ENCODE measurements at regions not wholly inside any gene's neighbourhood (a gene's known extent, or its start where the extent isn't known, plus 50 kb on each side); places are given as distances from the start of the nearest gene placed in this dataset.
"Not testable (repeated sequence)": the region's sequence is repeated elsewhere in the genome, so short reads cannot be mapped to it uniquely, and the experiment has no call there.

DNA sequence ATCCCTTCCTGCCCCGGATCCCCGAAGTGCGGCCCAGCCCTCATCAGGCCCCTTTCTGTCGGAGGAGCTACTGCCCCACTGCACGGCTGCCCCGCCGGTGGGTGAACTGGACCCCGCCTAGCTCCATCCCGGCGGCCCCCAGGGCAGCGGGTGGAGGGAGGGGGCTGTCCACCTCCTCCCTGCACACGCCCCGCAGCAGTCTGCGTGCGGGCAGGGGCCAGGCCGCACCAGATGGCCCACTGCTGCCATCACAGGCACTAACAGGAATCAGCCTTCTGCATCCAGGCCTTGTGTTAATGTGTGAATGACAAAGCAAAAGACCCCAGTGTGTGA lies 54.9 kb upstream of the UNC93A start:
- no peak overlapping the region for H3K4me3 ChIP-seq (ENCODE audit: low read depth, low read length)
- no peak for DNase-seq (ENCODE audit: low read depth)
- TF ChIP-seq MYC (IDR thresholded peaks at IDR 0.05; ENCODE audit: low read depth, low read length) (no peak), POLR2A (IDR thresholded peaks at IDR 0.05; ENCODE audit: extremely low read depth, insufficient read length) (no peak)
- TF ChIP-seq, protein P1, sequence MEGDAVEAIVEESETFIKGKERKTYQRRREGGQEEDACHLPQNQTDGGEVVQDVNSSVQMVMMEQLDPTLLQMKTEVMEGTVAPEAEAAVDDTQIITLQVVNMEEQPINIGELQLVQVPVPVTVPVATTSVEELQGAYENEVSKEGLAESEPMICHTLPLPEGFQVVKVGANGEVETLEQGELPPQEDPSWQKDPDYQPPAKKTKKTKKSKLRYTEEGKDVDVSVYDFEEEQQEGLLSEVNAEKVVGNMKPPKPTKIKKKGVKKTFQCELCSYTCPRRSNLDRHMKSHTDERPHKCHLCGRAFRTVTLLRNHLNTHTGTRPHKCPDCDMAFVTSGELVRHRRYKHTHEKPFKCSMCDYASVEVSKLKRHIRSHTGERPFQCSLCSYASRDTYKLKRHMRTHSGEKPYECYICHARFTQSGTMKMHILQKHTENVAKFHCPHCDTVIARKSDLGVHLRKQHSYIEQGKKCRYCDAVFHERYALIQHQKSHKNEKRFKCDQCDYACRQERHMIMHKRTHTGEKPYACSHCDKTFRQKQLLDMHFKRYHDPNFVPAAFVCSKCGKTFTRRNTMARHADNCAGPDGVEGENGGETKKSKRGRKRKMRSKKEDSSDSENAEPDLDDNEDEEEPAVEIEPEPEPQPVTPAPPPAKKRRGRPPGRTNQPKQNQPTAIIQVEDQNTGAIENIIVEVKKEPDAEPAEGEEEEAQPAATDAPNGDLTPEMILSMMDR (IDR thresholded peaks at IDR 0.05; ENCODE audit: low read depth, low read length): no peak
- TF ChIP-seq, protein P2, sequence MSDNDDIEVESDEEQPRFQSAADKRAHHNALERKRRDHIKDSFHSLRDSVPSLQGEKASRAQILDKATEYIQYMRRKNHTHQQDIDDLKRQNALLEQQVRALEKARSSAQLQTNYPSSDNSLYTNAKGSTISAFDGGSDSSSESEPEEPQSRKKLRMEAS (IDR thresholded peaks at IDR 0.05; ENCODE audit: low read depth, low read length): no peak

DNA sequence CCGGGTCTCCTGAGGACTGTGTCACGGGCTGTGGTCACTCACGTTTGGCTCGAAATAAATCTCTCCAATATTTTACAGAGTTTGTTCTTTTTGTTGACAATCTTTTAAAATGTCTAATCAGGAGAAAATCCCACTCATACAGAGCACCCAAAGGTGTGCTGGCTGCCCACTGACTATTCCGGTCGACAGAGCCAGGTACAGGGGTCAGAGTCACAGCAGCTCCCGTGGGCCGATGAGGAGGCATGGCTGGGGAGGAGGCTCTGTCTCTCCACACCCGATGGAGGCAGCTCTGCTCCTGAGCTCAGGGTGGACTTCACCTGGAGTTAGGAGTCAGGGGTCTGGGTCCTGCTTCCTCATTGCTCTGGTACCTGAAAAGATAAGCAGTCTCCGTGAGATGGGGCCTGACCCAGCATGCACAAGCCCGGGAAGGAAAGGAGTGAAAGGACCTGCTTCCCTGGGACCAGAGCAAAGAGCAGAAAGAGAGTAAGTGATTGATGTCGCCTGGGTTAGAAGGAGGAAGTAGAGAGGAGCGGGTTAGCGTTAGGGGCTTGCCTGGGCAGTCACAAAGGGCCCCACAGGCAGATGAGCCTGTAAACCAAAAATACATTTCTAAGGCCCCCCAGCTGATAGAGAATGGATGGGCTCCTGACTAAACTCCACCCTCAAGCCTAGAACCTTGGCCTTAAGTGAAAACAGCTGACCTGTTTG lies 53.5 kb upstream of the UNC93A start:
- H3K4me3 ChIP-seq (ENCODE audit: low read depth, low read length): no peak overlapping the region
- no peak for DNase-seq (ENCODE audit: low read depth)
- TF ChIP-seq, protein P2 (IDR thresholded peaks at IDR 0.05; ENCODE audit: low read depth, low read length): no peak
- TF ChIP-seq MYC (IDR thresholded peaks at IDR 0.05; ENCODE audit: low read depth, low read length) (no peak), POLR2A (IDR thresholded peaks at IDR 0.05; ENCODE audit: extremely low read depth, insufficient read length) (no peak)
- TF ChIP-seq, protein P1 (IDR thresholded peaks at IDR 0.05; ENCODE audit: low read depth, low read length): no peak

DNA sequence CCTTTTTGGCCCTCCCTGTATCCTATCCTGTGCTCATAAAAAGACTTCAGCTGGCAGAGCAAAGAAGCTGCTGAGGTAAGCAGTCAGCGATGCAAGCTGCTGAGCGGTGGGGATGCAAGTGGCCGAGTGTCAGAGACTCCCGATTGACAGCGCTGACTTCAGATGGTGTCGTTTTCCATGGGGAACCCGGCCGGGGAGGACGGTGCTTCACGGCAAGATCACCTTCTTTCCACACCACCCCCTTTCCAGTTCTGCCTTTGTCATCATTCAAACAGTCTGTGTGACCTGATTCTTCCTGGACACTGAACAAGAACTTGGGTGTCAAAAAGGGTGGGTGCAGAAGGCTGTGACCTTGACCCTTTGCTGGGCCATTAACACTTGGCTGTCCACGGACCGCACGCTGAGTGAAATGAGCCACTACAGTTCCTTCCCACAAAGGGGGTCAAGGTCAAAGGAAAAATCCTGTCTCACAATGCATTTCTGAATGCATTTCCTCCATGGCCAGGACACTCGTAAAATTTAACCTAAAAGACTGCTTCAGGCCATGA lies 52.9 kb upstream of the UNC93A start:
- TF ChIP-seq, protein P2 (IDR thresholded peaks at IDR 0.05; ENCODE audit: low read depth, low read length): no peak
- no peak for TF ChIP-seq MYC (IDR thresholded peaks at IDR 0.05; ENCODE audit: low read depth, low read length)
- TF ChIP-seq POLR2A (IDR thresholded peaks at IDR 0.05; ENCODE audit: extremely low read depth, insufficient read length): no peak
- TF ChIP-seq, protein P1 (IDR thresholded peaks at IDR 0.05; ENCODE audit: low read depth, low read length): no peak
- no peak overlapping the region for H3K4me3 ChIP-seq (ENCODE audit: low read depth, low read length)
- no peak for DNase-seq (ENCODE audit: low read depth)

DNA sequence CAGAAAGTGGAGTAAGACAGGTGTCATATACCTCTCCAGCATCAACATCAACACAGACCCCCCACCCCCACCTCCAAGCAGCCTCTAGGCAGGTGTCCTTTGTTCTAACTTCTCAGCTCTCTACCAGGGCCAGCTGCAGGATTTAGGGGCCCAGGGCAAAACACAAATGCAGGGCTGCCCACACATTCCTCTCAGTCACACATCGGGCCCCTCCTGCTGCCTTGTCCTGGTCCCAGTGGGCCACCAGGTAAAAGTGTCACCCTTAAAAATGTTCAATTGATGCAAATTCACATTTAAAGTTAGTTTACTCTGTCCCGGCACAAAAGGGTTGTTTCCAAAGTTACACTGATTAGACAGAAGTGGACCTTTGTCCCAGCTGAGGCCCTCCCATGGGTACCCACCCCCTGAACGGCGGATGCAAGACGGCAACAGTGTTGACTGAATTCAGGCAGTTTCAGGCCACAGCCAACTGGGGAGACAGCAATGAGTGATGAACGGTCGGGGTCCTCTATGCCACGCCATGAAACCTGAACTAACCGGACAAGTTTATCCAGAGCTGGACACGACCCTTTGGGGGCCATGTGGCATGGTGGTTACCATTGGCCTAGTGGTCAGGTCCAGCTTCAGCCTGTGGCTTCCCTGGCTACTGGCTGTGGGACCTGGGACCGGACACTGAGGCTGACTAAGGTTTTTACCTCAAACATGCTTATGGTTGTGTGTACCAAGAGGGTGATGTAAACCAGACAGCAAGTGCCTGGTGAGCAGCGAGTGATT lies 52.2 kb upstream of the UNC93A start:
- TF ChIP-seq, protein P2 (IDR thresholded peaks at IDR 0.05; ENCODE audit: low read depth, low read length): no peak
- TF ChIP-seq POLR2A (IDR thresholded peaks at IDR 0.05; ENCODE audit: extremely low read depth, insufficient read length) (no peak), MYC (IDR thresholded peaks at IDR 0.05; ENCODE audit: low read depth, low read length) (no peak)
- TF ChIP-seq, protein P1 (IDR thresholded peaks at IDR 0.05; ENCODE audit: low read depth, low read length): no peak
- H3K4me3 ChIP-seq (ENCODE audit: low read depth, low read length): no peak overlapping the region
- DNase-seq (ENCODE audit: low read depth): no peak

DNA sequence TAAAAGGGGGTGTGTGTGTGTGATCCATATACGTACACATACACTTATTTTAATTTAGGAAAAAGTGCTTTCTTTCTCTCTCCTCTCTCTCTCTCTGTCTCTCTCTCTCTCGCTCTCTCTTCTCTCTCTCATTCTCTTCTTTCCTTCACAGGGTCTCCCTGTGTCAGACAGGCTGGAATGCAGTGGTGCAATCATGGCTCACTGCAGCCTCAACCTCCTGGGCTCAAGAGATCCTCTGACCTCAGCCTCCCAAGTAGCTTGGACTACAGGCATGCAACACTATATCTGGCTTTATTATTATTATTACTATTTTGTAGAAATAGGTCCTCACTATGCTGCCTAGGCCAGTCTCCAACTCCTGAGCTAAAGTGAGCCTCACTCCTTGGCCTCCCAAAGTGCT lies 51.6 kb upstream of the UNC93A start:
- not testable (repeated sequence) for DNase-seq (ENCODE audit: low read depth); H3K4me3 ChIP-seq (ENCODE audit: low read depth, low read length)

DNA sequence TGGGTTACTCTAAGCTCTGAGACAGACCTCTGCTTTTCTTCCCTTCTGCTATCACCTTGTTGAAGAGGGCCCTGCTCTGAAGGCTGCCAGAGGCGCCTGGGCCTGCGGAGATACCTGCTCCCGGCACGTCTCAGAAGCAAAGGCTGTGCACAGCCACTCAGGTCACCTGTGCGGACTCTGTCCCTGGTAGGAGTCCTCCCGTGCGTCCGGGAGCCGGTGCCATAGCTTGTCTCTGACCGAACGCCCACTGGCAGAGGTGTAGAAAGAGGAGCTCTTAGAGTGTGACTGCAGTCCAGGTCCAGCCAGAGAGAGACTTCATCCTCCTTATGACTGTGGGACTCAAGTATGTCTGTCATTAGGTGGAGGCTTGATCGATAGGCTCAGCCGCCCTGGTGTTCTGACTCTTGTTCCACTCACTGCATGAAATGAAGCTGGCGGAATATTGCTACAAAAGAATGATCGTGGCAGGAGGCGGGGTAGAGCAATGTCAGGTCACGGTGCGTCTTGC lies 51.0 kb upstream of the UNC93A start:
- TF ChIP-seq, protein P1 (IDR thresholded peaks at IDR 0.05; ENCODE audit: low read depth, low read length): no peak
- TF ChIP-seq MYC (IDR thresholded peaks at IDR 0.05; ENCODE audit: low read depth, low read length) (no peak), POLR2A (IDR thresholded peaks at IDR 0.05; ENCODE audit: extremely low read depth, insufficient read length) (no peak)
- DNase-seq (ENCODE audit: low read depth): no peak
- H3K4me3 ChIP-seq (ENCODE audit: low read depth, low read length): no peak overlapping the region
